ENCODE measurements at regions not wholly inside any gene's neighbourhood (a gene's known extent, or its start where the extent isn't known, plus 50 kb on each side); places are given as distances from the start of the nearest gene placed in this dataset.

GRCh38 chr13:108478179-108478578 is 151.2 kb upstream of the MYO16 start:
- no peak for TF ChIP-seq CTCF (IDR thresholded peaks at IDR 0.05; ENCODE audit: unreplicated experiment)
- Mint-ChIP-seq H3K4me1 (ENCODE audit: low read depth) (no peaks in the 10 kb centered on the region), H3K9me3 (ENCODE audit: low read depth) (no peaks in the 10 kb centered on the region), H3K27me3 (no peaks in the 10 kb centered on the region), H3K27ac (no peak overlapping the region), H3K4me3 (ENCODE audit: low read depth) (no peak overlapping the region), H3K36me3 (ENCODE audit: insufficient read depth) (no peaks in the 10 kb centered on the region)
- DNase-seq (ENCODE audit: low spot score, unreplicated experiment): no peak

- Mint-ChIP-seq H3K27ac (no peak overlapping the region), H3K36me3 (ENCODE audit: insufficient read depth) (no peaks in the 10 kb centered on the region), H3K9me3 (ENCODE audit: low read depth) (peaks cover 4% of the 10 kb centered on the region), H3K4me3 (ENCODE audit: low read depth) (no peak overlapping the region), H3K27me3 (no peaks in the 10 kb centered on the region), H3K4me1 (ENCODE audit: low read depth) (no peaks in the 10 kb centered on the region)
- no peak for TF ChIP-seq CTCF (IDR thresholded peaks at IDR 0.05; ENCODE audit: unreplicated experiment)
- no peak for DNase-seq (ENCODE audit: low spot score, unreplicated experiment)
Measured at GRCh38 chr13:108483981-108484380, 145.4 kb upstream of the MYO16 start.

DNA sequence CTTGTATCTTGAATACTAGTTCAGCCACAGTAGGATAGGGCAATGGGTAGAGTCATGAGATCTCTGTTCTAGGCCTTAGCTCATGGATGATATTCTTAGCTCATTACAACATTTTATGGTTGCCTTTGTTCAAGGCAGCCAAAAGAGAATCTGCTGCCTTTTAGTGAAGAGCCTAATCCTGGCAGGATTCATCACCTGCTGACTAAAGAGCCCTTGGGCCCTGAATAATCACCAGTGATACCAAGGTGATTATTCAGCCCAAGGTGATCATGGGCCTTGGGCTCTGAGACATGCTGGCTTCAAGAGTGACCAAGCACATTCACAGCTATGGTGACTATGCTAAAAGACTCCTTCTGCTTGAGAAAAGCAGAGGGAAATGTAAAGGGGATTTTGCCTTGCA is 143.3 kb upstream of the MYO16 start:
- Mint-ChIP-seq H3K27ac (no peak overlapping the region), H3K36me3 (ENCODE audit: insufficient read depth) (peaks cover 1% of the 10 kb centered on the region)

GRCh38 chr13:108494991-108495645 is 134.3 kb upstream of the MYO16 start:
- no peak for TF ChIP-seq CTCF (IDR thresholded peaks at IDR 0.05; ENCODE audit: unreplicated experiment)
- Mint-ChIP-seq H3K27me3 (peaks cover 53% of the 10 kb centered on the region), H3K4me3 (ENCODE audit: low read depth) (peak overlapping the region; percentile 88)

More for the DNA sequence above, 143.3 kb upstream of the MYO16 start:
- Mint-ChIP-seq H3K4me3 (ENCODE audit: low read depth) (no peak overlapping the region), H3K9me3 (ENCODE audit: low read depth) (peaks cover 17% of the 10 kb centered on the region), H3K27me3 (peaks cover 11% of the 10 kb centered on the region), H3K4me1 (ENCODE audit: low read depth) (no peaks in the 10 kb centered on the region)
- no peak for TF ChIP-seq CTCF (IDR thresholded peaks at IDR 0.05; ENCODE audit: unreplicated experiment)
- no peak for DNase-seq (ENCODE audit: low spot score, unreplicated experiment)

DNA sequence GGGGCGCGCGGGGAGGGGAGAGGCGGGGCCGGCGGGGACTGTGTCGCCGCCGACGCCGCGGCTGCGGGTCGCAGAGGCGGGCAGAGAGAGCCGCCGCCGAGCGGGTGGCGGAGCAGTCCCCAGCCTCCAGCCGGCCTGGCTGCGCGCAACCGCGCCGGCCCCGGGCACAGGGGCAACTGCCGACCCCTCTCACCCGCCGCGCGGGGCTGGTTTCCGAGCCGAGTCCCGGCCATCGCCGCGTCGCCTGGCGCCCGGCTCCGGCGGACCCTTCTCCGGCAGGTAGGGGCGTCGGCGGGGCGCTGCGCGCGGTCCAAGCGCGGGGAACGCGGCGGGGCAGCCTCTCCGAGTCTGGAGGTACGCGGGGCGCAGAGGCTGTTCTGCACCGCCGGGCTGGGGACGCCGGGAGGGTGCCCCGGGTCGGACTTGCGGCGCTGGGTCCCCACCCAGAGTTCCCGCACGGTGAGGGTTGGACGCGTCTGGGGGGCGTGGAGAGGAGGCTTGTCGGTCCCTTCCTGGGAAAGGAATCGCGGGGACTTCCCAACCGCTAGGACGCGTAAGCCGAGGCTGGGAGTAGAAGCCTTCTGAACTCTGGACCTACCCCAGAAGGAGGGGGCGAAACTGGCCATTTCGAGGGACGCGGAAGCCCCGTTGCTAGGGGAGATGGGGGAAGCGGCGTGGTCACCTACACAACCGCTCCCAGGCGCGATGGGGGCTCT is 133.6 kb upstream of the MYO16 start:
- Mint-ChIP-seq H3K4me1 (ENCODE audit: low read depth) (peaks cover 11% of the 10 kb centered on the region), H3K27me3 (peaks cover 51% of the 10 kb centered on the region), H3K9me3 (ENCODE audit: low read depth) (peaks cover 2% of the 10 kb centered on the region), H3K27ac (no peak overlapping the region), H3K4me3 (ENCODE audit: low read depth) (peak overlapping the region; percentile 88), H3K36me3 (ENCODE audit: insufficient read depth) (no peaks in the 10 kb centered on the region)
- peak; percentile 25 for DNase-seq (ENCODE audit: low spot score, unreplicated experiment)
- peak; percentile 21 for TF ChIP-seq CTCF (IDR thresholded peaks at IDR 0.05; ENCODE audit: unreplicated experiment)

More at GRCh38 chr13:108494991-108495645, 134.3 kb upstream of the MYO16 start:
- Mint-ChIP-seq H3K27ac (peak overlapping the region; percentile 81), H3K36me3 (ENCODE audit: insufficient read depth) (no peaks in the 10 kb centered on the region), H3K9me3 (ENCODE audit: low read depth) (peaks cover 8% of the 10 kb centered on the region), H3K4me1 (ENCODE audit: low read depth) (peaks cover 11% of the 10 kb centered on the region)
- DNase-seq (ENCODE audit: low spot score, unreplicated experiment): no peak

Measured in progenitor cell of endocrine pancreas (in vitro differentiated cells).